GM12891 (cell line): ENCODE measurements at regions not wholly inside any gene's neighbourhood (a gene's known extent, or its start where the extent isn't known, plus 50 kb on each side); places are given as distances from the start of the nearest gene placed in this dataset.

Experiments
- POLR2A ChIP-seq: IDR thresholded peaks from 2 replicates; pipeline ENCODE4 v1.6.1; 2011; ENCODE audit warnings: low read depth, low read length, control low read depth
- POLR2AphosphoS5 ChIP-seq: IDR thresholded peaks from 2 replicates; pipeline ENCODE4 v1.6.1; 2011; ENCODE audit warnings: low read depth, low read length, control low read depth
- TAF1 ChIP-seq: IDR thresholded peaks from 2 replicates; pipeline ENCODE4 v1.6.1; 2011; ENCODE audit warnings: low read depth, low read length, control low read depth

DNA sequence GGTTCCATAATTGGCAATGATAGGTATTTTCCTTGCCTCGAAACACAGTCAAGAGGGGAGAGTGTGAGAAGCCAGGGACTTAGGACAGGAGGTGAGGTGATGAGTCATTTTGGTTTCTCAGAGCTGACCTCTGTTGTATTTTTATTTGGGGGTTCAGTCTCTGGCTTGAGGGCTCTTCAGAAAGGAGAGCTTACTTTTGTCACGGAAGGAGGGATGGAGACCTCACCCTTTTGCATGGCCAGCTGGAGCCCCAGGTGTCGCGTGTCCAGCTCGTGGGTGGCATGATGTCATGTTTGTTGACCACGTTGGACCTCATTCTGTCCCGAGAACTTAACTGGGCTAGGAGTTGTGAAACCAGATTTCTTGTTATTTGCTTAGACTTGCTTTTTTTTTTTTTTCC is 293.9 kb downstream of the QKI start:
- TF ChIP-seq POLR2A (no peak), POLR2AphosphoS5 (no peak), TAF1 (no peak)
